Memory B cell (primary cell): ENCODE measurements at regions not wholly inside any gene's neighbourhood (a gene's known extent, or its start where the extent isn't known, plus 50 kb on each side); places are given as distances from the start of the nearest gene placed in this dataset.

Experiments
- ATAC-seq: fragments of 150-1000 bp; cut with Tn5 transposase; 2 replicates; pipeline ENCODE4 v1.10.0; 2021; ENCODE audit warnings: low read depth, mild to moderate bottlenecking, moderate library complexity
- DNase-seq, 2 donors: peaks; one replicate each; pipeline ENCODE4 v3.0.0; 2022; ENCODE audit warnings: low spot score in 2 of 2
- H3K27ac Mint-ChIP-seq: one replicate; pipeline ENCODE4 v1.8.0; 2022; ENCODE audit warnings: mild to moderate bottlenecking, moderate library complexity, mixed read lengths
- H3K27me3 Mint-ChIP-seq: one replicate; pipeline ENCODE4 v1.8.0; 2022; ENCODE audit warnings: mixed read lengths
- H3K36me3 Mint-ChIP-seq: one replicate; pipeline ENCODE4 v1.8.0; 2022; ENCODE audit warnings: mild to moderate bottlenecking, mixed read lengths
- H3K4me1 Mint-ChIP-seq: one replicate; pipeline ENCODE4 v1.8.0; 2022; ENCODE audit warnings: mixed read lengths
- H3K4me3 Mint-ChIP-seq: one replicate; pipeline ENCODE4 v1.8.0; 2022; ENCODE audit warnings: mild to moderate bottlenecking, moderate library complexity, mixed read lengths
- H3K9me3 Mint-ChIP-seq: one replicate; pipeline ENCODE4 v1.8.0; 2022; ENCODE audit warnings: mixed read lengths

- H3K4me1 Mint-ChIP-seq, result no peaks in the 10 kb centered on the region
- no peak overlapping the region for H3K4me3 Mint-ChIP-seq
Observed at GRCh38 chr15:62909257-62909656, 133.3 kb upstream of the TPM1 start.

DNA sequence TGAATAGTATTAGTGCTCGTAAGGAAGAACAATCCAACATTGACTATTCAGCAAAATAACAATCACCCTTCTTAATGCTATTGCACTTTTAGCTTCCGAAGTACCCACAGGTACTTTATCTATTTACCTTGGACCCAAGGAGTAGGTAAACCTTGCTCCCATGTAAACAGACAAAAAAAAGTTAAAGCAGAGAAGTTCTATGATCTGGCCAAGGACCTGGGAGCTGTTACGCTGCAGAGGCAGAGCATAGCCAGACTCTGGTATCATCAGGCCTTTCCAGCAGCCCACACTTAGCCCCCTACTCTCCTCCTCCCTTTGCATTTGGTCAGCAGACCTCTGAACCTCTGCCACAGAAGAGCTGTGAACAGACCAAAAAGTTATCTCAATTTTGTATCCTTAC, 130.3 kb upstream of the TPM1 start:
- DNase-seq (no peak), ATAC-seq (no peak)
- Mint-ChIP-seq H3K27ac (no peak overlapping the region), H3K36me3 (no peaks in the 10 kb centered on the region), H3K4me3 (no peak overlapping the region), H3K27me3 (peaks cover 9% of the 10 kb centered on the region), H3K4me1 (no peaks in the 10 kb centered on the region), H3K9me3 (no peaks in the 10 kb centered on the region)

More at GRCh38 chr15:62909257-62909656, 133.3 kb upstream of the TPM1 start:
- Mint-ChIP-seq H3K36me3 (no peaks in the 10 kb centered on the region), H3K9me3 (no peaks in the 10 kb centered on the region), H3K27me3 (peaks cover 9% of the 10 kb centered on the region), H3K27ac (no peak overlapping the region)
- no peak for ATAC-seq
- DNase-seq, result no peak

GRCh38 chr15:62912808-62913207, 129.7 kb upstream of the TPM1 start:
- Mint-ChIP-seq H3K36me3 (no peaks in the 10 kb centered on the region), H3K4me1 (no peaks in the 10 kb centered on the region), H3K27me3 (peaks cover 9% of the 10 kb centered on the region), H3K27ac (no peak overlapping the region), H3K9me3 (no peaks in the 10 kb centered on the region), H3K4me3 (no peak overlapping the region)
- ATAC-seq, result no peak
- DNase-seq, result no peak

- peaks cover 9% of the 10 kb centered on the region for H3K27me3 Mint-ChIP-seq
- DNase-seq, result no peak
- no peak overlapping the region for H3K4me3 Mint-ChIP-seq
- ATAC-seq, result no peak
- H3K36me3 Mint-ChIP-seq, result no peaks in the 10 kb centered on the region
- H3K9me3 Mint-ChIP-seq, result no peaks in the 10 kb centered on the region
- no peaks in the 10 kb centered on the region for H3K4me1 Mint-ChIP-seq
- no peak overlapping the region for H3K27ac Mint-ChIP-seq
Observed at GRCh38 chr15:62913246-62913645, 129.3 kb upstream of the TPM1 start.

DNA sequence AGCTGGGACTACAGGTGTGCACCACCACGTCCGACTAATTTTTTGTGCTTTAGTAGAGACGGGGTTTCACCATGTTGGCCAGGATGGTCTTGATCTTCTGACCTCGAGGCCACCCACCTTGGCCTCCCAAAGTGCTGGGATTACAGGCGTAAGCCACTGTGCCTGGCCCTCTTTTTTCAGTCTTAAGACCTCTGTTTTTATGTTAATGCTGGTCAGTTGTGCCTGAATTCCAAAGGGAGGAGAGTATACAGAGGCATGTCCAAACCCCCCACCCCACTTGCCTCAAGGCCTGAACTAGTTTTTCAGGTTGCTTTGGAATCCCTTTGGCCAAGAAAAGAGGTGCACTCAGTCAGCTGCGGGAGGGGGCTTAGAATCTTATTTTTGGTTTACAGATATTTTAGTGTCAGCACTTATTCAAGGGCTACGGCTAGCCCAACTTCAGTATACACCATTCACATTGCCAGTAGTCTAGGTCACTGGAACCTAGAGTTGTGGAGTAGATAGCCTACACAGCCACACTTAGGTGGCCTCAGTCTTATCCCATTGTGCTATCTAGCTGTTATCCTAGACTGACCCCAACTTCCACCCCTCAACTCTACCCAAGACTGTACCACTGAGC, 128.0 kb upstream of the TPM1 start:
- ATAC-seq, result no peak
- peaks cover 9% of the 10 kb centered on the region for H3K27me3 Mint-ChIP-seq
- H3K27ac Mint-ChIP-seq, result no peak overlapping the region
- no peaks in the 10 kb centered on the region for H3K4me1 Mint-ChIP-seq
- no peak for DNase-seq
- no peak overlapping the region for H3K4me3 Mint-ChIP-seq
- no peaks in the 10 kb centered on the region for H3K9me3 Mint-ChIP-seq
- H3K36me3 Mint-ChIP-seq, result no peaks in the 10 kb centered on the region

GRCh38 chr15:62920682-62921502, 121.7 kb upstream of the TPM1 start:
- no peaks in the 10 kb centered on the region for H3K36me3 Mint-ChIP-seq
- no peaks in the 10 kb centered on the region for H3K4me1 Mint-ChIP-seq
- DNase-seq, result no peak

DNA sequence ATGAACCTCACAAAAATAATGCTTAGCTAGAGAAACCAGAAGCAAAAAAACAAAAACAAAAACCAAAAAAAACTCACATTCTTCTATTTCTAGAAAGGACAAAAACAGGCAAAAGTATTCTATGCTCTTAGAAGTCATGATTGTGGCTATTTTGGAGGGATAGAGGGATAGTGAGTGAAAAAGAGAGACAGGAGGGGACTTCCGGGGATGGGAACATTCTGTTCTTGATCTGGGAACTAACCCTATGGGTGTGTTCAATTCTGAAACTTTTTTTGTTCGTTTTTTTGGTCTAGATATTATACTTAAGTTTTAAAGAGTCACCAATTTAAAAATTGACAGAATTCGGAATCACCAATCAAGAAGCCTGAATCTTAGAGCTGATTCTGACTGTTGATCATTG, 120.0 kb upstream of the TPM1 start:
- Mint-ChIP-seq H3K4me3 (no peak overlapping the region), H3K27ac (no peak overlapping the region), H3K36me3 (no peaks in the 10 kb centered on the region), H3K4me1 (no peaks in the 10 kb centered on the region), H3K27me3 (peaks cover 3% of the 10 kb centered on the region), H3K9me3 (no peaks in the 10 kb centered on the region)
- ATAC-seq, result no peak
- no peak for DNase-seq

More at GRCh38 chr15:62920682-62921502, 121.7 kb upstream of the TPM1 start:
- Mint-ChIP-seq H3K27ac (no peak overlapping the region), H3K4me3 (no peak overlapping the region), H3K9me3 (no peaks in the 10 kb centered on the region), H3K27me3 (peaks cover 3% of the 10 kb centered on the region)
- no peak for ATAC-seq

- Mint-ChIP-seq H3K9me3 (no peaks in the 10 kb centered on the region), H3K27ac (no peak overlapping the region), H3K4me1 (no peaks in the 10 kb centered on the region), H3K27me3 (peaks cover 3% of the 10 kb centered on the region), H3K36me3 (no peaks in the 10 kb centered on the region), H3K4me3 (no peak overlapping the region)
- DNase-seq (no peak), ATAC-seq (no peak)
Observed at GRCh38 chr15:62925875-62926274, 116.7 kb upstream of the TPM1 start.

DNA sequence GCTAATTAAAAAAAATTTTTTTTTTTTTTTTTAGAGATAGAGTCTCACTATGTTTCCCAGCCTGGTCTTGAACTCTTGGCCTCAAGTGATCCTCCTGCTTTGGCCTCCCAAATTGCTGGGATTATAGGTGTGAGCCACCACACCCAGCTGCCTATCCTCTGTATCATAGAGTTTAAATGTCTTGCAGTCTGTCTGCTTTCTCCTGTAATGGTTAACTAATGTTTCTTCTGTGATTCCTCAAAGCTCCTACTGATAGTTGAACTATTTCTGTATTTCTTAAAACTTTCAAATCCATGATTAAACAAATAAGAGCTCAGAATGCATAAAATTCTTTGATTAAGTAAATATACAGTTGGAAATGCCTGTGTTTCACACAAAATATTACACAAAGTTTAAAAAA, 115.4 kb upstream of the TPM1 start:
- no peaks in the 10 kb centered on the region for H3K9me3 Mint-ChIP-seq
- no peaks in the 10 kb centered on the region for H3K4me1 Mint-ChIP-seq
- no peak for ATAC-seq
- no peak overlapping the region for H3K4me3 Mint-ChIP-seq
- no peak overlapping the region for H3K27ac Mint-ChIP-seq
- DNase-seq, result no peak
- peaks cover 3% of the 10 kb centered on the region for H3K27me3 Mint-ChIP-seq
- no peaks in the 10 kb centered on the region for H3K36me3 Mint-ChIP-seq

DNA sequence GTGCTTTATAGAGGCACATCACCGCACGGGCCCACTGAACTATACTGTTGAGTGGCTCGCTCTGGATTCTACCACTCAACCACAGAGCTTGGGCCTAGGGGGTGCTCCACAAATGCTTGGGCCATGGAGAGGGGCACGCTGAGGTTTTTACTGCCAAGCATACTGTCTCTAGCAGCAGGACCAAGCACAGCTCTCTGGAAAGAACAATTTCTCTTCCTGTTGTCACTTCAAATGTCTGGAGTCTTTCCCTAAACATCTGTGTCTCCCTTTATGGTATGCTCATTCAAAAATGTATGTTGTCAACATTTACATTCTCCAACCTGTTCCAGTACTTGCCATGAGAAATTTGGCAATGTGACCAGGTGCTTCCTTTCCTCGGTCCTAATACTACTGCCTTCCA, 114.7 kb upstream of the TPM1 start:
- Mint-ChIP-seq H3K9me3 (no peaks in the 10 kb centered on the region), H3K4me1 (no peaks in the 10 kb centered on the region), H3K27ac (no peak overlapping the region), H3K27me3 (peaks cover 4% of the 10 kb centered on the region), H3K4me3 (no peak overlapping the region), H3K36me3 (no peaks in the 10 kb centered on the region)
- ATAC-seq, result no peak
- DNase-seq, result no peak

GRCh38 chr15:62928242-62928999, 114.1 kb upstream of the TPM1 start:
- H3K4me1 Mint-ChIP-seq, result no peaks in the 10 kb centered on the region
- no peak for DNase-seq
- H3K27me3 Mint-ChIP-seq, result peaks cover 4% of the 10 kb centered on the region
- H3K4me3 Mint-ChIP-seq, result no peak overlapping the region
- H3K27ac Mint-ChIP-seq, result no peak overlapping the region
- ATAC-seq, result no peak
- H3K36me3 Mint-ChIP-seq, result no peaks in the 10 kb centered on the region
- no peaks in the 10 kb centered on the region for H3K9me3 Mint-ChIP-seq

DNA sequence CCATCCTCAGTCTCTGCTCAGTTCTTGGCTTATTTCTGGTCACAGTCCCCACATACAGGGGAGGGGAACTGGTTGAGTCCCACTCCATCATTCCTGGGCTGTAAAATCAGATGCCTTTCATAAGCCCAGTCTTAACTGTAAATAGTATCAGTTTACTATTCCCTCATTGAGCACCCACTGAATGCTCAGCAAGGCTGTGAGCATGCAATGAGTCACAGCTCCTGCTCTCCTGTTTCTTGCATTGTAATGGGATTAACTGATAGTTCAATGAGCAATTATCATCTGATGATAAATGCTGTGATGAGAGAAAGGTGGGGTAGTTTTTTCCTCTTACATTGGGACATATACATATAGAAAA, 113.6 kb upstream of the TPM1 start:
- Mint-ChIP-seq H3K27ac (no peak overlapping the region), H3K4me3 (no peak overlapping the region), H3K4me1 (no peaks in the 10 kb centered on the region), H3K9me3 (no peaks in the 10 kb centered on the region), H3K27me3 (peaks cover 4% of the 10 kb centered on the region), H3K36me3 (no peaks in the 10 kb centered on the region)
- DNase-seq (no peak), ATAC-seq (no peak)

DNA sequence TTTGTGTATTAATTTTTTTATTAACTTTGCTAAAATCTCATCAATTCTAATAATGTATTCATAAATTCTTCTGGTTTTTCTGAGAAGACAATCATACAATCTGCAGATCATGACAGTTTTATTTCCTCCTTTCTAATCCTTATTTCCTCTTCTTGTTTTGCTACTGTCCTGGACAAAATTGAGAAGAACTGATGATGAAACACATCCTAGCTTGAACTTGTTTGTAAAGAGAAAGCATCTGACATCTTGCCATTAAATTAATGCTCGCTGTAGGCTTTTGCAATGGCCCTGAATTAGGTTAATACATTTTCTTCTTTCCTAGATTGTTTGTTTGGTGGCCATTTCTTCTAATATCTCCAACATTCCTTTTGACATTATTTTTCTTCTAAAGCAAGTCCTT, 110.9 kb upstream of the TPM1 start:
- H3K4me3 Mint-ChIP-seq, result no peak overlapping the region
- no peak for DNase-seq
- no peak for ATAC-seq
- H3K27me3 Mint-ChIP-seq, result peaks cover 9% of the 10 kb centered on the region
- H3K9me3 Mint-ChIP-seq, result no peaks in the 10 kb centered on the region
- no peak overlapping the region for H3K27ac Mint-ChIP-seq
- H3K36me3 Mint-ChIP-seq, result no peaks in the 10 kb centered on the region
- H3K4me1 Mint-ChIP-seq, result no peaks in the 10 kb centered on the region

DNA sequence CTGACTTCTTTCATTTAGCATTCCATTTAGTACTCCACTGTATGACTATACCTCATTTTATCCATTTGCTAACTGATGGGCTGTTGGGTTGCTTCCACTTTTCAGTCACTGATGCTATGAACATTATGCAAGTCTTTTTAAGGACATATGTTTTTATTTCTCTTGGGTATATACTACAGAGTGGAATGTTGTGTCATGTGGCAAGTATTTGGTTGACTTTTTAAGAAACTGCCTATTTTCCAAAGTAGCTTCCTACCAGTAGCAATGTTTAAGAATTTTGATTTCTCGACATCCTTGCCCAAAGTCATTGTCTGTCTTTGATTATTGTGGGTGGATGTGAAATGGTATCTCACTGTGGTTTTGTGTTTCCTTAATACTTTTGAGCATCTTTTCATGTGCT, 110.1 kb upstream of the TPM1 start:
- H3K4me3 Mint-ChIP-seq, result no peak overlapping the region
- peaks cover 9% of the 10 kb centered on the region for H3K27me3 Mint-ChIP-seq
- no peaks in the 10 kb centered on the region for H3K4me1 Mint-ChIP-seq
- H3K9me3 Mint-ChIP-seq, result no peaks in the 10 kb centered on the region
- ATAC-seq (no peak), DNase-seq (no peak)
- H3K27ac Mint-ChIP-seq, result no peak overlapping the region
- H3K36me3 Mint-ChIP-seq, result no peaks in the 10 kb centered on the region
